Activated naive CD4-positive, alpha-beta T cell treated with anti-CD3 and anti-CD28 coated beads for 36 hours (primary cell): ENCODE measurements at regions not wholly inside any gene's neighbourhood (a gene's known extent, or its start where the extent isn't known, plus 50 kb on each side); places are given as distances from the start of the nearest gene placed in this dataset.

Experiments used
- CTCF ChIA-PET: fragments of 350-600 bp; sonication (Branson Sonifier 250); formaldehyde crosslinking; loops from one replicate; lab custom pipeline; 2021; ENCODE audit warnings: antibody characterized with exemption; lab: Charles Lee
- DNase-seq: peaks from one replicate; pipeline ENCODE4 v3.0.0-alpha.2; 2020
- H3K27ac Mint-ChIP-seq: one replicate; pipeline ENCODE4 v1.8.0; 2021; ENCODE audit warnings: mild to moderate bottlenecking, mixed read lengths
- H3K27me3 Mint-ChIP-seq: one replicate; pipeline ENCODE4 v1.8.0; 2021; ENCODE audit warnings: low read depth, mixed read lengths
- H3K36me3 Mint-ChIP-seq: one replicate; pipeline ENCODE4 v1.8.0; 2021; ENCODE audit warnings: low read depth, mixed read lengths
- H3K4me1 Mint-ChIP-seq: one replicate; pipeline ENCODE4 v1.8.0; 2021; ENCODE audit warnings: low read depth, mixed read lengths
- H3K4me3 Mint-ChIP-seq: one replicate; pipeline ENCODE4 v1.8.0; 2021; ENCODE audit warnings: mild to moderate bottlenecking, moderate library complexity, mixed read lengths
- H3K9me3 Mint-ChIP-seq: one replicate; pipeline ENCODE4 v1.8.0; 2021; ENCODE audit warnings: mixed read lengths
- intact Hi-C: fragments of 100-400 bp; cut with micrococcal nuclease; formaldehyde crosslinking; loops from one replicate; pipeline ENCODE4 v1.15.1; 2023

DNA sequence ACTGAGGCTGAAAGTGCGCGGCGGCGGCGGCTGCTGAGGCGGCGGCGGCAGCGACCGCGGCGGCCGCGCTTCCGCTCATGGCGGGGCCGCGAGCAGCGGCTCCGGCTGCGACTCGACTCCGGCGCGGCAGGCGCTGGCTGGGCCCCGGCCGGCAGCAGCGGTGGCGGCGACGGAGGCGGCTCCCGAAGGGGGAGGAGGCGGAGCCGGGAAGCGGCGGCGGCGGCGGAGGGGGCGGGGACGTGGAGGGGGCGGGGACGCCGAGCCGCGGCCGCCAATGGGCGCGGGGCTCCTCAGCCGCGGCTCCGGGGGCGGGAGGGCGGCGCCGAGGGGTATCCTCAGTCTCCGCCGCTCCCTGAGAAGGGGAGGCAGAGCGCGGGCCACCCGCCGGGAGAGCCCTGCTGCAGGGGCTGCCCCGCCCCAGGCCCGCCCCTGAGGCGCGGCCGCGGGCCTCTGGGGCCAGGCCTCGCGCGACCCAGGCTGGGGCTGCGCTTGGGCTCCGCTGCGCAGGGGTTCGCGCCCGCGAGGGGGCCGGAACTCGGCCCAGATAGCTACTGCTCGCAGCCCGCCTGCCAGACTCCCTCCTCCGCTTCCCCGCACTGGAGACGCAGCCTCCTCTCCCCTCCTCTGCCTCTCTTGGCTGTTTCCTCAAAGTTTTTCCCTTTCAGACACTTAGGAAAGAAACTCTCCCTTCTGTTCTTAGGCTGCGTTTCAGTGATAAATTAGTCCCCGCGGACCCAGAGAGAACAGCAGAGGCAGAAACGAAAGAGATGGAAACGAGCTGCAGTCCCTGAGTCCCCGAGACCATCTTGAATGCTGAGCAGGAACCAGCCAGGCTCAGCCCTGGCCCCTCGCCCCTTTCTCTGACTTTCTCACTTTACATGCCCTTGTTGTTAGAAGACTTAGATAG, 85.0 kb upstream of the MELK start:
- peaks cover 3% of the 10 kb centered on the region for H3K36me3 Mint-ChIP-seq

DNA sequence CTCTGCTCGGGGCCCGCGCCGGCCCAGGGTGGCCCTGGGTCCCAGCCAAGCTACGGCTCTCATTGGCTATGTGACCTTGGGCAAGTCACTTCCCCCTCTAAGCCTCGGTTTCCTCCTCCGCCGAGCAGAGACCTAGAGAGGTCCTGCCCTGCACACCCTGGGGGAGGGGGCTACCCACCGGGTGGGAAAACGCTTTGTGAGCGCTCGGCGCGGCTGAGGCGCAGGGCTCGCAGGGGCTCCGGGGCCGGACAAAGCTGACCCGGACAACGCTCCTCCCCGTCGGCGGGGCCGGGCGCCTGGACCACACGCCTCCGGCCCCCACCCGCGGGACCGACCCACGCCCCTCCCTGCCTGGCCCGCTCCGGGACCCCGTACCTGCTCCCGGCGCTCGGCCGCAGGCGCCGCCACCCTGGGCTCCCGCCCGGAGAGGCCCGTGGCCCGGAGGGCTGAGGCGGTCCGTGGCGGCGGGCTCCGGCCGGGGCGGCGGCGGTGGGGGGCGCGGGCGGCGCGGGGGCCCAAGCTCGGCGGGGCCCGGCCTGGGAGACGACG, 85.7 kb upstream of the MELK start:
- H3K4me1 Mint-ChIP-seq: peaks cover 58% of the 10 kb centered on the region
- no peaks in the 10 kb centered on the region for H3K27me3 Mint-ChIP-seq

More for the DNA sequence above, 85.0 kb upstream of the MELK start:
- intact Hi-C loops: loop anchor here (1.0 to 10.0 kb wide), 9 partner anchors 16 to 833 kb away; partner anchors contain the start of genes CCDC107, CLTA, GNE and MELK
- peak overlapping the region; percentile 90 for H3K4me3 Mint-ChIP-seq
- CTCF ChIA-PET: interaction anchor here (0.6 to 1.9 kb wide), 3 partner anchors 67 to 655 kb away, joined by 3 to 7 read pairs (median 5); no protein-coding TSS in a partner anchor
- no peaks in the 10 kb centered on the region for H3K9me3 Mint-ChIP-seq
- DNase-seq: peak; percentile 87
- no peaks in the 10 kb centered on the region for H3K27me3 Mint-ChIP-seq
- peak overlapping the region; percentile 98 for H3K27ac Mint-ChIP-seq
- H3K4me1 Mint-ChIP-seq: peaks cover 61% of the 10 kb centered on the region

DNA sequence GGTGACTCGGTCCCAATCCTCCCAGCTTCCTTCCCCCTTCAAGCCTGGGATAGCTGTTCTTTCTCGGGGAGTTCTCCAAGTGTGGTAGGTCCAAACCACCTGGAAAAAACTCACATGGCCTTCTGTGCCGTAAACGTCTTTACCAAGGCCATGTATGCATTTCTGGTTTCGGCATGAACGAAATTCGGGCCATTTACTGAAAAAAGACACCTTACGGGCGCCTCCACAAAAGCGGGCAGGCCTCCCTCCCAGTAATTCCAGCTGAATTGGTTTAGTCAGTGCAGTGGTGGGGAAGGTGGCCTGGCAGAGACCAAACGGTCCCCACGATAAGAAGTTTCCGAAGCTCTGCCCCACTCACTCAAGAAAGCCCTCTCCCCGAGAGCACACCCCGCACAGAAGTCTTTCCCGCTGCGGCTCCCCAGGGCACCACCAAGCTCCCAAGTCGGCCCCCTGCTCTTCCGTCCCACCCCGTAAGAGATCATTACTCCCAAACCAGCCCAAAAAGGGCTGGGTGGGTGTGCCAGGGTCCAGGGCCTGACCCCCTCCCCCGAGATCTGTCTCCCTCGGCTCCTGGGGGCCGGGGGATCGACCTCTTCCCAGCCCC, 86.3 kb upstream of the MELK start:
- H3K9me3 Mint-ChIP-seq: no peaks in the 10 kb centered on the region
- H3K4me1 Mint-ChIP-seq: peaks cover 58% of the 10 kb centered on the region
- DNase-seq: peak; percentile 16
- intact Hi-C loops: loop anchor here (2.0 to 10.0 kb wide), 5 partner anchors 229 to 832 kb away; partner anchors contain the start of genes CCDC107, CLTA, GNE and RMRP
- CTCF ChIA-PET: interaction anchor here (0.6 to 3.0 kb wide), 7 partner anchors 10 to 818 kb away, joined by 3 to 10 read pairs (median 3); no protein-coding TSS in a partner anchor
- H3K4me3 Mint-ChIP-seq: peak overlapping the region; percentile 69
- H3K27ac Mint-ChIP-seq: peak overlapping the region; percentile 83
- H3K36me3 Mint-ChIP-seq: peaks cover 3% of the 10 kb centered on the region
- H3K27me3 Mint-ChIP-seq: no peaks in the 10 kb centered on the region

More for the DNA sequence above, 85.7 kb upstream of the MELK start:
- CTCF ChIA-PET: interaction anchor here (0.9 to 3.0 kb wide), 3 partner anchors 11 to 80 kb away, joined by 3 to 10 read pairs (median 3); no protein-coding TSS in a partner anchor
- no peaks in the 10 kb centered on the region for H3K9me3 Mint-ChIP-seq
- intact Hi-C loops: loop anchor here (1.0 to 10.0 kb wide), 8 partner anchors 16 to 832 kb away; partner anchors contain the start of genes CCDC107, CLTA, GNE and RMRP
- H3K36me3 Mint-ChIP-seq: peaks cover 3% of the 10 kb centered on the region
- DNase-seq: peak; percentile 60
- H3K4me3 Mint-ChIP-seq: peak overlapping the region; percentile 69
- peak overlapping the region; percentile 83 for H3K27ac Mint-ChIP-seq

DNA sequence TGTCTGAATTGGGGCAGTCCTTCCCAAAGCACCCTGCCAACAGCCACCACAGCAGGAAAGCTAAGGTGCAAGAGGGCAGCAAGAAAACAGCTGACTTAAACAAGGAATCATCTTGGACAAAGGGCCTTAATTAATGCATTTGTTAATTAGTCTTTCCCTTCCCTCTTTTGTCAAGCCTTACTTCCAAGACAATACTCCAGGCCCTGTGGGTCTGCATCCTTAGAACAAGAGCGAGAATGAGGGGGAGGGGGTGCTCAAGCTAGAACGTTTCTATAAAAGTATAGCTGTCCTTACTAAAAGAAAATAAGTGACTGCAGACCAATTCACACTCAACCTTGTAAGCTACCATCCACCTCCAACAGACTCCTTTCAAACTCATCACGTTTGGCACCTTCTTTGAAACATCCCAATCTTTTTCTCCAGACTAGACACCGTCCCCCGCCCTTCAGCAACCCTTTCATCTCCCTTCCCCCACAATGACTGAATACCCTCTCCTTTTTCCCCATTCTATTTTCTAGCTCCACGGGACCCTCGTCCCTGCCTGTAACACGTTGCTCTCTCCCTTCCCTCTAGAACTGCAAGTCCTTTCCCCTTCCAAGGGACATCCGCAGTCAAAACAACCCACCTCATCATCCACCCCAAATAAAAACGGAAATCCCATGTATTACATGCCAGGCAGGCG, 85.7 kb upstream of the RNF38 start:
- no peak for DNase-seq
- H3K27ac Mint-ChIP-seq: peak overlapping the region; percentile 83

DNA sequence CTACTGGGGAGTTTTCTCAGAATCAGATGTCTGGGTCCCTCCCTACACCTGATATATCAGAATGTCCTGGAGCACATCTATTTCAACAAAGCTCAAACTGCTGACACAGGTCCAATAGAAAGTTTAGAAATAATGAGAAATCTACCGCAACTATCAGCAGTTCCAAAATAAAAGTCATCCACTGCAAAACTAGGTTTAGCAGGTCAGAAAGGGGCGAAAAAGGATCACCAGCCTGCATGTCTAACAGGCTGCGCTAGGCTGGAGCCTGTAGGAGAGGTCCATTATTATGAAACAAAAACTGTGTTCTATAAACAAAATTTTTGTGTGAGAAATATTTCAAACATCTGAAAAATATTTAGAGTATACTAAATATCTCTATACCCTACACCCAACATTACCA, 84.1 kb upstream of the RNF38 start:
- Mint-ChIP-seq H3K4me3 (no peak overlapping the region), H3K27me3 (no peaks in the 10 kb centered on the region), H3K9me3 (no peaks in the 10 kb centered on the region), H3K27ac (no peak overlapping the region), H3K36me3 (peaks cover 3% of the 10 kb centered on the region), H3K4me1 (peaks cover 52% of the 10 kb centered on the region)
- CTCF ChIA-PET: interaction anchor here (0.6 to 3.0 kb wide), 3 partner anchors 43 to 77 kb away, joined by 3 to 10 read pairs (median 7); no protein-coding TSS in a partner anchor
- DNase-seq: no peak
- intact Hi-C loops: loop anchor here (10.0 kb wide), 1 partner anchor 829 kb away; the partner anchor contains the start of genes CCDC107, RMRP and SIT1

More for the DNA sequence above, 85.7 kb upstream of the RNF38 start:
- CTCF ChIA-PET: interaction anchor here (0.6 to 3.0 kb wide), 7 partner anchors 9 to 819 kb away, joined by 3 to 10 read pairs (median 3); no protein-coding TSS in a partner anchor
- no peaks in the 10 kb centered on the region for H3K27me3 Mint-ChIP-seq
- H3K36me3 Mint-ChIP-seq: peaks cover 3% of the 10 kb centered on the region
- peak overlapping the region; percentile 69 for H3K4me3 Mint-ChIP-seq
- intact Hi-C loops: loop anchor here (2.0 to 10.0 kb wide), 5 partner anchors 228 to 831 kb away; partner anchors contain the start of genes CCDC107, CLTA, GNE and RMRP
- H3K4me1 Mint-ChIP-seq: peaks cover 60% of the 10 kb centered on the region
- H3K9me3 Mint-ChIP-seq: no peaks in the 10 kb centered on the region

DNA sequence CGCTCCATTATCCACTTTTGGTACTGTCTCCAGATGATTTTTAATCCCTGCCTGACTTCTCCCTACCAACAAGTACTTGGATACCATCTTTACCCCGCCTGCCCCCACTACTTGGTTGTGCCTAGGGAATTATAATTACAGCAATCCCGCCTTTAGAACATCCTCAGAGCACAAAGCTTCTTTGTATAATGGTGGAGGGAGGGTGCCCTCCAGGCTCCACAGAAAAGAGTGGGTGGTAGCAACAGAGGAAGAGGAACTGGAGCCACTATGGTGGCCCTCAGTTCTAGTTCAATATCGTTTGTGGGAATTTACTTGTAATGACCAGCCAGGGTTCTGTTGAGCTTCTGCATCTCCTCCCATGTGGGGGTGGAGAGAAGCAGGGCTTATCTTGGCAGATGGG, 79.0 kb upstream of the RNF38 start:
- CTCF ChIA-PET: interaction anchor here (0.7 to 1.0 kb wide), 2 partner anchors 10 to 71 kb away, joined by 3 read pairs; no protein-coding TSS in a partner anchor
- no peaks in the 10 kb centered on the region for H3K36me3 Mint-ChIP-seq

DNA sequence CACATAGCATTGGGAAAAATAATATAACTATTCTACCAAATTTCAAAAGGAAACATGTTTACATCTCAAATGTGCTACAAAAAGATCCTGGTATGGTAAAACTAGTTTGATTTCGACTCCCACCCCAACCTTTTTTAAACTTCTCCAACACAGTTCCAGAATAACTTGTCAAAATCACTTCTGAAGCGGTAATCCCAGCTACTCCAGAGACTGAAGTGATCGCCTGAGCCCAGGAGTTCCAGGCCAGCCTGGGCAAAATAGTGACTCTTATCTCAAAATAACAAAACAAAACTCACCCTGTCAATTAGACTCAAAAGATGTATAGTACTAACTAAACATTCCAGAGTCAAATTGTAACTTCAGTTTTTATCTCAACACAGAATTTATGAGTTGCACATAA, 71.3 kb upstream of the RNF38 start:
- intact Hi-C loops: loop anchor here (1.0 kb wide), 2 partner anchors 13 to 16 kb away; no protein-coding TSS in a partner anchor
- DNase-seq: no peak
- Mint-ChIP-seq H3K27me3 (no peaks in the 10 kb centered on the region), H3K4me3 (peak overlapping the region; percentile 34), H3K27ac (peak overlapping the region; percentile 89), H3K36me3 (peaks cover 4% of the 10 kb centered on the region), H3K9me3 (no peaks in the 10 kb centered on the region), H3K4me1 (peaks cover 34% of the 10 kb centered on the region)
- CTCF ChIA-PET: interaction anchor here (0.6 to 2.7 kb wide), 5 partner anchors 14 to 448 kb away, joined by 3 to 5 read pairs (median 4); no protein-coding TSS in a partner anchor

More for the DNA sequence above, 79.0 kb upstream of the RNF38 start:
- H3K4me3 Mint-ChIP-seq: no peak overlapping the region
- H3K4me1 Mint-ChIP-seq: peaks cover 28% of the 10 kb centered on the region
- intact Hi-C loops: no loop called here
- no peaks in the 10 kb centered on the region for H3K9me3 Mint-ChIP-seq
- no peak for DNase-seq
- no peaks in the 10 kb centered on the region for H3K27me3 Mint-ChIP-seq
- H3K27ac Mint-ChIP-seq: no peak overlapping the region

DNA sequence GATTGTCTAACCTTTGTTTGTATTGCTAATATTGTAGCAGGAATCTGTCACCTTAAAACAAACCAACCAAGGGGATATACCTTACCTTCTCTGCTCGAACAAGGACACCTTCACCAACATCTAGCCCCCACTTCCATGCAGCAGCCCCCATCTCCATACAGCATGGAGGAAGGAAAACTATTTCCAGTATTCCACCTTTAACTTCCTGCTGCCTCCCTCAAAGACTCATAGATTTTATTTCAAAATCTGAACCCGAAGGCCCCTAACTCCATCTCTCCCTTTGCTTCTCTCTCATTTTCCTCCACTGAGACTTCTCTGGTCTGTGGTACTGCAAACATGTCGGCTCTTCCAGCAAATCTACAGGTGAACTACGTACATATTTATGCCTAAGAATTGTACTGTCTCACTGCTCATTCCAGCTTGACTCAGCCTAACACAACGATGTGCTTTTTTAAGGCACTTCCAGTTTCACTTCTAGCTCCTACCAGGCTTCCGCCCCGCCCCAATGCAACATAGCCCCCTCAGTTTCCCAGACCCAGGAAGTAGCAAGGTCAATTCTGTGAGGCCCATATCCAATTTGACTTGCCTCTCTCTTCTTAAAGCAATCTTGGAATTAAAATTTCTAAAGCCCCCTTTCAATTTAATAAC, 70.7 kb upstream of the RNF38 start:
- H3K9me3 Mint-ChIP-seq: no peaks in the 10 kb centered on the region
- peaks cover 4% of the 10 kb centered on the region for H3K36me3 Mint-ChIP-seq
- peak; percentile 78 for DNase-seq
- peak overlapping the region; percentile 65 for H3K4me3 Mint-ChIP-seq
- CTCF ChIA-PET: interaction anchor here (0.6 to 2.7 kb wide), 4 partner anchors 13 to 447 kb away, joined by 3 to 5 read pairs (median 4); no protein-coding TSS in a partner anchor
- no peaks in the 10 kb centered on the region for H3K27me3 Mint-ChIP-seq
- peak overlapping the region; percentile 89 for H3K27ac Mint-ChIP-seq
- intact Hi-C loops: loop anchor here (1.0 kb wide), 2 partner anchors 12 to 17 kb away; no protein-coding TSS in a partner anchor
- peaks cover 34% of the 10 kb centered on the region for H3K4me1 Mint-ChIP-seq

DNA sequence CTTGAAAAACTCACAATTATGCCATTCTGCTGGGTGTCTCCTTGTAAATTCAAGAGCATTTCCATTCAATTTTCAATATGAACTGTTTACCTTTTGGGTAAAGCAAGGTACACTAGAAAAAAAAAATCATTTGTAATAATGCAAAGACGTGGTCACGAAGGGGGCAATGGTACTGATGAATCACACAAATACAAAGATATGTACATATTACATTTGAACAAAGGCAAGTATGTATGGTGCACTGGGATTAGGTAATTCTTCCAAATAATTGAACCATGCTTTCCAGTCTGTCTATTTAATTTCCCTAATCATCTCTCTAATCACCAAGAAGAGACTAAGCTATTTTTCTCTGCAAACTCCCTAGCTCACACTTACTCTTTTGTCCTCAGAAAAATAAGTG, 63.4 kb upstream of the RNF38 start:
- Mint-ChIP-seq H3K4me3 (no peak overlapping the region), H3K9me3 (no peaks in the 10 kb centered on the region), H3K4me1 (peaks cover 30% of the 10 kb centered on the region), H3K36me3 (peaks cover 4% of the 10 kb centered on the region), H3K27me3 (no peaks in the 10 kb centered on the region), H3K27ac (no peak overlapping the region)
- intact Hi-C loops: no loop called here
- DNase-seq: no peak
- CTCF ChIA-PET: interaction anchor here (1.2 to 2.1 kb wide), 2 partner anchors 13 to 56 kb away, joined by 4 to 7 read pairs; no protein-coding TSS in a partner anchor

DNA sequence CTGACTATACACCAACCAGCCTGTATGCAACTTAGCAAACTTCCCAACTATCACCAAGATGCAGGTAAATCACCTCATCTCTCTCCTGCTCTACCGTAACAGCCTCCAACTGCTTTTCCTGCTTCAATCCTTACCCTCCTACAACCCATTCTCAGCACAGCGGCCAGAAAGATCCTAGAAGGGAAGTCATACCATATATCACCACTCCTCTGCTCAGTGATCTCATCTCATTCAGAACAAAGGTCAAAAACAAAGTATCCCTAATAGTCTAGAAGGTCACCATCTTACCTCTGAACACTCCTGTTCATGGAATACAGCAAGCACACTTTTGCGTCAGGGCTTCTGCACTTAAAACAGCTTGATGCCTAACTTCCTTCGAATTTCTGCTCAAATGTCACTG, 62.2 kb upstream of the RNF38 start:
- Mint-ChIP-seq H3K27ac (no peak overlapping the region), H3K4me1 (peaks cover 37% of the 10 kb centered on the region), H3K9me3 (no peaks in the 10 kb centered on the region), H3K27me3 (no peaks in the 10 kb centered on the region), H3K36me3 (peaks cover 7% of the 10 kb centered on the region), H3K4me3 (no peak overlapping the region)
- intact Hi-C loops: no loop called here
- CTCF ChIA-PET: interaction anchor here (2.1 kb wide), 1 partner anchor 12 kb away, joined by 7 read pairs; no protein-coding TSS in a partner anchor
- no peak for DNase-seq
